Ovary (tissue), 3 donors: ENCODE measurements at regions not wholly inside any gene's neighbourhood (a gene's known extent, or its start where the extent isn't known, plus 50 kb on each side); places are given as distances from the start of the nearest gene placed in this dataset.

Experiments
- EP300 ChIP-seq: sonication (generic); formaldehyde crosslinking; IDR thresholded peaks from one replicate; pipeline ENCODE4 v1.6.1; 2017; ENCODE audit warnings: antibody characterized with exemption
- POLR2A ChIP-seq: fragments of 450-650 bp; IDR thresholded peaks from one replicate; pipeline ENCODE4 v1.6.1; 2017; ENCODE audit warnings: antibody characterized with exemption, mild to moderate bottlenecking, moderate library complexity
- TF ChIP-seq, protein P1 (sequence below), 3 donors: fragments of 450-650 bp in 2 of 3; fragments of 200-600 bp in 1 of 3; IDR thresholded peaks; one replicate each; pipeline versions ENCODE4 v1.5.1 to v1.8.0; 2016 to 2022; ENCODE audit warnings: antibody characterized with exemption in 3 of 3, mild to moderate bottlenecking in 1 of 3
- donor health status: DM: no; HTN: no; CAD: no.

DNA sequence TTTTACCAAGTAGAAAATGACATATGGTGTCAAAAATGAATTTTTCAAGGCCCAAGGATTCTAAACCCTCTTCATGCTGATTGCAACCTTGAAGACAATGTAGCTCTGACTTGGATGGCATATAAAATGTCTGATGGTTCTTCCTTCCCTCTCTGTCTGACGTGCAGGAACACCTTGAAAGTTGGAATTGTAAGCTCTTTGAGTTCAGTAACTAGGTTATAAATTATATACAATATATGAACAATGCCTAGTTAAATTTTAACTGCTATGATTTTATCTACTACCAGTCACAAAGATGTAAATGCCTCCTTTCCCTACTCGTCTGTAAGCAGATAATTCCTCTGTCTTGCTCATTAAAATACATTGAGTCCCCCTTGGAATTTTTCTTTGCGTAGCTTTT is 89.5 kb upstream of the TMEM17 start:
- TF ChIP-seq POLR2A, result no peak
- TF ChIP-seq, protein P1, sequence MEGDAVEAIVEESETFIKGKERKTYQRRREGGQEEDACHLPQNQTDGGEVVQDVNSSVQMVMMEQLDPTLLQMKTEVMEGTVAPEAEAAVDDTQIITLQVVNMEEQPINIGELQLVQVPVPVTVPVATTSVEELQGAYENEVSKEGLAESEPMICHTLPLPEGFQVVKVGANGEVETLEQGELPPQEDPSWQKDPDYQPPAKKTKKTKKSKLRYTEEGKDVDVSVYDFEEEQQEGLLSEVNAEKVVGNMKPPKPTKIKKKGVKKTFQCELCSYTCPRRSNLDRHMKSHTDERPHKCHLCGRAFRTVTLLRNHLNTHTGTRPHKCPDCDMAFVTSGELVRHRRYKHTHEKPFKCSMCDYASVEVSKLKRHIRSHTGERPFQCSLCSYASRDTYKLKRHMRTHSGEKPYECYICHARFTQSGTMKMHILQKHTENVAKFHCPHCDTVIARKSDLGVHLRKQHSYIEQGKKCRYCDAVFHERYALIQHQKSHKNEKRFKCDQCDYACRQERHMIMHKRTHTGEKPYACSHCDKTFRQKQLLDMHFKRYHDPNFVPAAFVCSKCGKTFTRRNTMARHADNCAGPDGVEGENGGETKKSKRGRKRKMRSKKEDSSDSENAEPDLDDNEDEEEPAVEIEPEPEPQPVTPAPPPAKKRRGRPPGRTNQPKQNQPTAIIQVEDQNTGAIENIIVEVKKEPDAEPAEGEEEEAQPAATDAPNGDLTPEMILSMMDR (IDR thresholded peaks at IDR 0.05), result no peak
- no peak for TF ChIP-seq EP300
